ENCODE measurements at regions not wholly inside any gene's neighbourhood (a gene's known extent, or its start where the extent isn't known, plus 50 kb on each side); places are given as distances from the start of the nearest gene placed in this dataset.

DNA sequence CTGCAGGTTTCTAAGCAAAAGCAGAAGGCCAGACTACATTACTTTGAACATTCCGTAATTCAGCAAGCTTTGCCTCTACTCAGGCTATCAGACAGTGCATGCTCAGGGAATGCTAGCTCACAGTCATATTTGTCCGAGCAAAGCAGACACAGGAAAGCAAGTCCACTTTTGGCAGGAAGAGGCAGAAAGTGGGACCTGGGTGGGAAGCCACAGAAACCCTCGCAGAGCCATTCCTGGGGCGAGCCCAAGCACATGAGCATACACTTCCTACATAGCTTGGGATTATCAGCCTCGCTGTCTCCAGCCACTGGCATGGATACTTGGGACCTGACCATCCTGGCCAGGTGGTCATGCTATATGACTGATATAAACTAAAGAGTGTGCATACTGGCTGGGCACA lies 113.3 kb downstream of the TRIM29 start:
- WGBS, 2 donors: 72% methylated on average over 5 of the region's 5 CpGs
- no peak for ATAC-seq (ENCODE audit: insufficient read depth, low FRiP score)

DNA sequence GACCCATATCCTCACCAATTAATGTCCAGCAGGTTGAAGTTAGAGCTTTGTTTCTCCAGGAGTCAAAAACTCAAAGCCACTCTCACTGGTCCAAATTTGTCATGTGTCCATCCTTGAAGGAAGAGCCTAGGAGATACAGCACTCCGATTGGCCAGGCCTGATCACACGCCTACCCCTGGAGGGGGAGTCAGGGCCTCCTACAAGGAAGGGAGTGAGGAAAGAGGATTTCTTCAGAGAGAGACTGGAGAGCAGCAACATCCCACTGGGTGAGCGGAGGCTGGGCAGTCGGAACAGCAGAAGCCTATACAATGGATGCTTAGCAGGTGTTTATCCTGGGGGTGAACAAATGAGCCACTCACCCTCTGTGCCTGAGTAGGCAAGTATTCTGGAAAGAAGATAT lies 113.9 kb downstream of the TRIM29 start:
- WGBS, 2 donors: 80 to 84% methylated on average over 4 of the region's 4 CpGs
- Histone ChIP-seq H3K4me1 (ENCODE audit: control insufficient read depth in 5 of 5, insufficient read depth in 5 of 5, low read length in 5 of 5) (no peaks in the 10 kb centered on the region), H3K4me3 (no peak overlapping the region), H3K27me3 (ENCODE audit: control insufficient read depth in 3 of 3, insufficient read depth in 3 of 3, low read length in 2 of 3) (peaks cover 0 to 7% (median 2%) of the 10 kb centered on the region in 3 donors), H3K36me3 (ENCODE audit: control insufficient read depth in 4 of 4, insufficient read depth in 4 of 4, low read length in 4 of 4) (no peaks in the 10 kb centered on the region), H3K27ac (ENCODE audit: low read depth in 1 of 2, low read length in 1 of 2) (no peak overlapping the region), H3K9me3 (ENCODE audit: control insufficient read depth in 4 of 4, insufficient read depth in 3 of 4, low read length in 3 of 4) (peaks cover 0 to 3% (median 0%) of the 10 kb centered on the region in 4 donors), H3K9ac (ENCODE audit: insufficient read depth in 1 of 2, low read length in 2 of 2) (no peak overlapping the region)
- TF ChIP-seq, protein P1, sequence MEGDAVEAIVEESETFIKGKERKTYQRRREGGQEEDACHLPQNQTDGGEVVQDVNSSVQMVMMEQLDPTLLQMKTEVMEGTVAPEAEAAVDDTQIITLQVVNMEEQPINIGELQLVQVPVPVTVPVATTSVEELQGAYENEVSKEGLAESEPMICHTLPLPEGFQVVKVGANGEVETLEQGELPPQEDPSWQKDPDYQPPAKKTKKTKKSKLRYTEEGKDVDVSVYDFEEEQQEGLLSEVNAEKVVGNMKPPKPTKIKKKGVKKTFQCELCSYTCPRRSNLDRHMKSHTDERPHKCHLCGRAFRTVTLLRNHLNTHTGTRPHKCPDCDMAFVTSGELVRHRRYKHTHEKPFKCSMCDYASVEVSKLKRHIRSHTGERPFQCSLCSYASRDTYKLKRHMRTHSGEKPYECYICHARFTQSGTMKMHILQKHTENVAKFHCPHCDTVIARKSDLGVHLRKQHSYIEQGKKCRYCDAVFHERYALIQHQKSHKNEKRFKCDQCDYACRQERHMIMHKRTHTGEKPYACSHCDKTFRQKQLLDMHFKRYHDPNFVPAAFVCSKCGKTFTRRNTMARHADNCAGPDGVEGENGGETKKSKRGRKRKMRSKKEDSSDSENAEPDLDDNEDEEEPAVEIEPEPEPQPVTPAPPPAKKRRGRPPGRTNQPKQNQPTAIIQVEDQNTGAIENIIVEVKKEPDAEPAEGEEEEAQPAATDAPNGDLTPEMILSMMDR (IDR thresholded peaks at IDR 0.05; ENCODE audit: control extremely low read depth, extremely low read depth): no peak
- no peak for ATAC-seq (ENCODE audit: insufficient read depth, low FRiP score)
- no peak for DNase-seq

More for the DNA sequence above, 113.3 kb downstream of the TRIM29 start:
- H3K9ac ChIP-seq (ENCODE audit: insufficient read depth in 1 of 2, low read length in 2 of 2): no peak overlapping the region
- H3K36me3 ChIP-seq (ENCODE audit: control insufficient read depth in 4 of 4, insufficient read depth in 4 of 4, low read length in 4 of 4): no peaks in the 10 kb centered on the region
- no peak overlapping the region for H3K27ac ChIP-seq (ENCODE audit: low read depth in 1 of 2, low read length in 1 of 2)
- TF ChIP-seq, protein P1 (IDR thresholded peaks at IDR 0.05; ENCODE audit: control extremely low read depth, extremely low read depth): no peak
- DNase-seq: no peak
- H3K9me3 ChIP-seq (ENCODE audit: control insufficient read depth in 4 of 4, insufficient read depth in 3 of 4, low read length in 3 of 4): peaks cover 0 to 3% (median 0%) of the 10 kb centered on the region in 4 donors
- H3K4me3 ChIP-seq: no peak overlapping the region
- peaks cover 0 to 7% (median 2%) of the 10 kb centered on the region in 3 donors for H3K27me3 ChIP-seq (ENCODE audit: control insufficient read depth in 3 of 3, insufficient read depth in 3 of 3, low read length in 2 of 3)
- H3K4me1 ChIP-seq (ENCODE audit: control insufficient read depth in 5 of 5, insufficient read depth in 5 of 5, low read length in 5 of 5): no peaks in the 10 kb centered on the region

DNA sequence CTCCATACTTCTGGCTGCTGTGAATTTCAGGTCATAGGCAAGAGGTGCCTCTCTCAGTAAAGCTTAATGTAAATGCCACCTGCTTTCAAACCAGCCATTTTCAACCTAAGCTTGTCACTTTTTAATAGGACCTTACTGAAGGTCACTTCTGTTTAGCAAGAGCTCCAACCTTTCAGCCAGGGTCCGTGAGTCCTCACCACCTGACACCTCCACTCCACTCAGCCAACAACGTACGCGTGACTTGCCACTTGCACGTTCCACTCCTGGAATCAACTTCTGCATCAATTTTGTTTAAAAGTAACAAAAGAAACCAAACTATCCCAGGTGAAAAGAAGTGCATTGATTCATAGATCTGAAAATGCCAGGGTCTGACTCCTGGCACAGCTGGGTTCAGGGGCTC lies 114.4 kb downstream of the TRIM29 start:
- no peak for ATAC-seq (ENCODE audit: insufficient read depth, low FRiP score)
- Histone ChIP-seq H3K4me1 (ENCODE audit: control insufficient read depth in 5 of 5, insufficient read depth in 5 of 5, low read length in 5 of 5) (no peaks in the 10 kb centered on the region), H3K27me3 (ENCODE audit: control insufficient read depth in 3 of 3, insufficient read depth in 3 of 3, low read length in 2 of 3) (peaks cover 0 to 7% (median 2%) of the 10 kb centered on the region in 3 donors), H3K9ac (ENCODE audit: insufficient read depth in 1 of 2, low read length in 2 of 2) (no peak overlapping the region), H3K9me3 (ENCODE audit: control insufficient read depth in 4 of 4, insufficient read depth in 3 of 4, low read length in 3 of 4) (peaks cover 0 to 3% (median 0%) of the 10 kb centered on the region in 4 donors), H3K36me3 (ENCODE audit: control insufficient read depth in 4 of 4, insufficient read depth in 4 of 4, low read length in 4 of 4) (no peaks in the 10 kb centered on the region), H3K4me3 (no peak overlapping the region), H3K27ac (ENCODE audit: low read depth in 1 of 2, low read length in 1 of 2) (no peak overlapping the region)
- 76 to 88% methylated on average over 5 of the region's 5 CpGs for WGBS, 2 donors
- TF ChIP-seq, protein P1 (IDR thresholded peaks at IDR 0.05; ENCODE audit: control extremely low read depth, extremely low read depth): no peak
- DNase-seq: no peak

DNA sequence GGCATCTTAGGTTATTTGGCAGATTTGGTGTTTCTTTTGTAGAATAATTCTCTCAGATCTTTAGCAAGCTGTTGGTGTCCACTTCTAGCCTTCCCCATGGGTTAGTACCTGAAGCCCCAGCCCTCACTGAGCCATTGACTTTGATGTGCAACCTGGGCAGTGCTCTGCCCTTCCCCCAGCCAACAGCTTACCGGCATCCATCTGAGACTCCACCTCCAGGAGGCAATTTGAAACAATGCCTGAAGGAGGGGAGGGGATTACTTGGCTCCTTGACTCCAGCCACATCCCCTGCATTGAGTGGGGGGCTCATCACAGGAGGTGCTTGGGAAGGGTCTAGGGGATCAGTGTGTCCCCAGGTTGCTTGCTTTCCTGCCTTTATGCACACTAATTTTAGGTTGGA lies 114.8 kb downstream of the TRIM29 start:
- H3K27me3 ChIP-seq (ENCODE audit: control insufficient read depth in 3 of 3, insufficient read depth in 3 of 3, low read length in 2 of 3): peaks cover 0 to 7% (median 2%) of the 10 kb centered on the region in 3 donors
- H3K27ac ChIP-seq (ENCODE audit: low read depth in 1 of 2, low read length in 1 of 2): no peak overlapping the region
- peaks cover 0 to 3% (median 0%) of the 10 kb centered on the region in 4 donors for H3K9me3 ChIP-seq (ENCODE audit: control insufficient read depth in 4 of 4, insufficient read depth in 3 of 4, low read length in 3 of 4)
- 6 to 8% methylated on average over 1 of the region's 1 CpG for whole genome bisulfite sequencing, 2 donors
- no peaks in the 10 kb centered on the region for H3K36me3 ChIP-seq (ENCODE audit: control insufficient read depth in 4 of 4, insufficient read depth in 4 of 4, low read length in 4 of 4)
- no peak for DNase-seq
- no peak for ATAC-seq (ENCODE audit: insufficient read depth, low FRiP score)
- H3K4me1 ChIP-seq (ENCODE audit: control insufficient read depth in 5 of 5, insufficient read depth in 5 of 5, low read length in 5 of 5): no peaks in the 10 kb centered on the region
- no peak overlapping the region for H3K9ac ChIP-seq (ENCODE audit: insufficient read depth in 1 of 2, low read length in 2 of 2)
- TF ChIP-seq, protein P1 (IDR thresholded peaks at IDR 0.05; ENCODE audit: control extremely low read depth, extremely low read depth): no peak
- no peak overlapping the region for H3K4me3 ChIP-seq

Measured in lung (tissue), 11 donors.